ENCODE measurements at regions not wholly inside any gene's neighbourhood (a gene's known extent, or its start where the extent isn't known, plus 50 kb on each side); places are given as distances from the start of the nearest gene placed in this dataset.

- TF ChIP-seq REST (IDR thresholded peaks at IDR 0.05; ENCODE audit: unreplicated experiment) (no peak), ZNF331 (CRISPR knock-in tag; IDR thresholded peaks at IDR 0.05; ENCODE audit: low read depth) (no peak)
Measured at GRCh38 chr3:13138833-13139145, 65.6 kb upstream of the IQSEC1 start (continued).

DNA sequence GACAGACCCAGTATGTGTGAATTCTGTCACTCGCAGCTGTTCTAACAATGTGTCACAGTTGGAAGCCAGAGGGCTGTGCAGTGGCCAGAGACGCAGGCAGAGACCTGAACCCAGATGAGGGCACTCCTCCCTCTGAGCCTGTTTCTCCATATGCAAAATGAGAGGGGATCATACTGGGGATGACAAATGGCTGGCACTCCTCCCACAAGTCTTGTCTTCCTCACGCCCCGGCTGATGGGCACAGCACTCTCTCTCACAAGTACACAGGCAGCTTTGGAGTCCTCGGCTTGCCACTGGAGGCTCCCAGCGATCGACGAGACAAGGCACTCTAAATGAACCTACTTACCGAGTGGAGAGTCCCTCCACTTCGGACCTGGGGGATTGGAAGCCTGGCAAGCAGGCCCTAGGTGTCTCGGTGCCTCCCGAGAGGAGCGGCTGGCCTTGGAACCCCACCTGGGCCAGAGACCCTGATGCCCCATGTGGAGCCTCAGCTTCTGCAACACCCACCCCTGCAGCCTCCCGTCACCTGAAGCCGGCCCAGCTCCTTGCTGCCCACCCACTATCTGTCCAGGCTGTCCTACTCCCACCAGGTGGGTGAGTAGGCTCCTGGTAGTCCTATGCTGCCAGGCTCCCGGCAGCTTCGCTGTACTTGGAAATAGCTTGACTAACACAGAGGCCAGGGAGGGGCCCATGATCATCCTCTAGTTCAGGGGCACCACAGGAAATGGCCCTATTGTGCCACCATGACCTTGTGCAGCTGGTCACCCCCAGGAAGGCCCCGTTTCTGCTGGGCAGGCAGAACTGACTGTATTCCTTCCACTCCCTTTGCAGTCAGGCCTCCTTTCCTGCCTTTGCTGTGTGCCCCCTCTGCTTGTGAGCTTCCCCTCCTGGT is 65.0 kb upstream of the IQSEC1 start:
- H3K9me3 Mint-ChIP-seq = no peaks in the 10 kb centered on the region
- H3K27ac Mint-ChIP-seq = no peak overlapping the region
- Histone ChIP-seq H3K4me1 (ENCODE audit: insufficient read depth) (no peaks in the 10 kb centered on the region), H3K36me3 (ENCODE audit: insufficient read depth) (no peaks in the 10 kb centered on the region), H3K9me2 (ENCODE audit: insufficient read depth) (no peaks in the 10 kb centered on the region), H3K79me2 (replicated peaks; ENCODE audit: insufficient read depth) (no peaks in the 10 kb centered on the region), H3K27ac (ENCODE audit: low read depth) (no peak overlapping the region), H2AFZ (no peak overlapping the region), H3K27me3 (ENCODE audit: insufficient read depth) (no peaks in the 10 kb centered on the region), H3F3A (replicated peaks; ENCODE audit: low read depth) (no peaks in the 10 kb centered on the region), H3K4me2 (no peak overlapping the region), H4K20me1 (replicated peaks; ENCODE audit: insufficient read depth) (peaks cover 3% of the 10 kb centered on the region; the same call in 1 of the 2 replicates), H3K4me3 (no peak overlapping the region)
- H3K4me1 Mint-ChIP-seq = peaks cover 16% of the 10 kb centered on the region
- H3K4me3 Mint-ChIP-seq = no peak overlapping the region
- peaks cover 10% of the 10 kb centered on the region for H3K27me3 Mint-ChIP-seq (ENCODE audit: insufficient read depth, low read depth, poor library complexity)
- ATAC-seq (no peak), DNase-seq (ENCODE audit: low spot score) (no peak)
- H3K36me3 Mint-ChIP-seq (ENCODE audit: low read depth) = no peaks in the 10 kb centered on the region
- TF ChIP-seq POLR2AphosphoS5 (IDR thresholded peaks at IDR 0.05; ENCODE audit: low read depth) (no peak), ETS1 (IDR thresholded peaks at IDR 0.05) (no peak), ZNF114 (CRISPR knock-in tag; IDR thresholded peaks at IDR 0.05) (no peak), ZNF462 (CRISPR knock-in tag; IDR thresholded peaks at IDR 0.05) (no peak), REST (IDR thresholded peaks at IDR 0.05; ENCODE audit: unreplicated experiment) (no peak), STAT1 (IDR thresholded peaks at IDR 0.05; ENCODE audit: unreplicated experiment) (no peak), NANOG (IDR thresholded peaks at IDR 0.05; ENCODE audit: borderline replicate concordance) (no peak)
